ENCODE measurements at regions not wholly inside any gene's neighbourhood (a gene's known extent, or its start where the extent isn't known, plus 50 kb on each side); places are given as distances from the start of the nearest gene placed in this dataset.

DNA sequence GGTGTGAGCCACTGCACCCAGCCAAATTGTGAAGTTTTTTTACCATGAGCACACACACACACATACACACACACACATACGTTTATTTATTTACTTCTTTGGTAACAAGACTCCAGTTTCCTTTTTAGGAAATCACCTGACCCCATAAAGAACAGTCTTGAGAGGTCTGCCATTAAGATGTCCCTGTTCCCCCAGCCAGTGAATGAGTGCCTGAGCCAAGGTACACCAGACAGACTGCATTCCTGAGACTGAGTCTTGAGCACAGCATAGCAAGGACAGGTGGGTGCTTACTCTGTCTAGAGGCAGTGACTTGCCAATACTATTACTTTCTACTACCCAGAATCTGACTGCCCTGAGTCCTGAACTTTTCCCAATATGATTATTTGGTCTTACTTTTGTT, 167.2 kb upstream of the SATB2 start:
- DNase-seq: no peak

GRCh38 chr2:199612509-199613130, 154.9 kb upstream of the SATB2 start:
- no peak for DNase-seq

DNA sequence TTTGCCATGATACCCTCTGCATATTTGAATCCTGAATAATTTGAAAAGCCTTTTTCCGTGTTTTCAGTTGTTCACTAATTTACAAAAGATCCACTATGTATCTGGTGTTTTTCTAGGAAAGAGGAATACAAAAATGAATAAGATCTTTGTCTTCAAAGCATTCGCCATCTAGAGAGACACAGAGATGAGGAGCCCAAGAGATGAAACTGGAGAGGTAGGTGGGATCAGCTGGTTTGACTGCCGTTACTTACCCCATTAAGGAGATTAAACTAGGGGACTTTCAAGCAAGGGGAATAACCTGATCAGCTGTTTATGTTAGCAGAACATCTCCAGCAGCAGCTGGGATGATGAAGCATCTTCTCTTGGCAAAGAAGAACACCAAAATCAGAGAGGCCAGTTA, 150.2 kb upstream of the SATB2 start:
- DNase-seq: no peak

GRCh38 chr2:199606193-199606780, 148.5 kb upstream of the SATB2 start:
- no peak for DNase-seq

- DNase-seq: no peak
Observed at GRCh38 chr2:199603721-199604291, 146.1 kb upstream of the SATB2 start.

DNA sequence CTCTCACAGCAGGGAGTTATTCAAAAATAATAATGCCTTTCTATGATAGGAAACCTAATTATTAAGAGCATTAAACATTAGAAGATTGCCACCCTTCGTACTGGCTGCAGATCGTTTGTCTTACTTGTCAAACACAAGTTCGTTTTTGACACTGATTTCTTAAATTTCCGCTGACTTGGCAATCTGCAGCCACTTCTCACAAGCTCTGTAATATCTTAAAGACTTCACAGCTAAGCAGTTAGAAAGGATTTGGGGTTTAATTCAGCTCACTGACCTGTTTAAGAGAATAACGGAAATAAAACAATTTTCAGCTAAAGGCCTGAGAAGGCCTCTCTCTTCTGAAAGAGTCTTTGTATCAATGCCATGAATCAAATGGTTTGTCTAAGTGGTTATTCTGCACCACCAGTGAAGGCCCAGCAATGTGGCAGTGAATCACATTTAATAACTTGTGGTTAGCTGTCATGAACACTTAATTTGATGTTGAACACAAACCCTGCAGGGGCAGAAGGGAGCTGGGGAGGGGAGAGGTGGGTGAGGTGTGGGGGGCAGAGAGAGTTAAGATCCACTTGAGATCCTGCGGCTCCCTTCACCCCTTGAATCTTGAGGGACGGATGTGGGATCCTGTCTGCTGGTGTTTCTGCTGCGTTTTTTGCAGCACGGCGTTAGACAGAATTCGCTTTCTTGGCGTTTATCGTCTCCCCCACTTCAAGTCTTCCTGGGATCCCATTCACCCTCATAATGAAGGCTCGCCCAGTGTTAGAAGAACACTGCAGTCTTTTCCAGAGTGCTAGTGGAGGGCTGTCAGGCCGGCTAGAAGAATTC, 145.4 kb upstream of the SATB2 start:
- no peak for DNase-seq

- peak; percentile 35 for DNase-seq
Observed at GRCh38 chr2:199602271-199602895, 144.6 kb upstream of the SATB2 start.

DNA sequence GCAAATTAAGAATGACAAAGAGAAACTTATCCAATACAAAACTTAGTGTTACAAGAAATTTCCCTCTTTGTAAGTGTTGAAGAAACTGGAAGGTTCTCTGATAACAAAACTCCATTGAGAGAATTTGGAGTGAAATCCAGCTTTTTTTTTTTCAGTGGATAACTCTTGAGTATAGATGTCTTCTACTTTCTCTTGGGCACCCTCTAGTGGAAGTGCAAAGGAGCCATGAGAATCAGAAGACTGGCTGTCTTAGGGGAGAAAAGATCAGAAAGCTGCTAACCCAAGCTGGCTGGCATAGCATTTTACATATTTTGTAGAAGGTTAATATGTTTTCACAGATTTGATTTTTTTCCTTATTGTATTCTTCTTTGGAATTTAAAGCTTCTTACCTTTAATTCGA, 138.8 kb upstream of the SATB2 start:
- peak; percentile 45 for DNase-seq

DNA sequence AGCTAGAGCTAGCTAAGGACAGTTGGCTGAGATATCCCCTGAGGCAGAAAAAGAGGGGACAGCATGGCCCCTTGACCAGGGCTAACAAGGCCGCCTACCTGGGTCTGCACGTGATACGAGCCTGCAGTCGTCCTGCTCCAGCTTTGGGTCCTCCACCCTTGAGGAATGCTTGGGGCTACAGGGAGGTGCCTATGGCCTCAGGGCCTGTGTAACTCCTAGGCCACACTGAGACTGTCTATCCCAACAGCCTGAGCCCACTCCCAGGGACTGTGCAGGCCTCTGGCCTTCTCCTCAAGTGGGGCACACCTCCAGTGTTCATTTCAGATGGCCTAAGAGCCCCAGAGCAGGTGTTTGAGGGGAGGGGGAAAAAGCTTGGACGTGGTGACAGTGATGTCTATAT, 136.7 kb upstream of the SATB2 start:
- DNase-seq: no peak

GRCh38 chr2:199591826-199592225, 134.1 kb upstream of the SATB2 start:
- DNase-seq: no peak

GRCh38 chr2:199590321-199591203, 132.8 kb upstream of the SATB2 start:
- peak; percentile 43 for DNase-seq

DNA sequence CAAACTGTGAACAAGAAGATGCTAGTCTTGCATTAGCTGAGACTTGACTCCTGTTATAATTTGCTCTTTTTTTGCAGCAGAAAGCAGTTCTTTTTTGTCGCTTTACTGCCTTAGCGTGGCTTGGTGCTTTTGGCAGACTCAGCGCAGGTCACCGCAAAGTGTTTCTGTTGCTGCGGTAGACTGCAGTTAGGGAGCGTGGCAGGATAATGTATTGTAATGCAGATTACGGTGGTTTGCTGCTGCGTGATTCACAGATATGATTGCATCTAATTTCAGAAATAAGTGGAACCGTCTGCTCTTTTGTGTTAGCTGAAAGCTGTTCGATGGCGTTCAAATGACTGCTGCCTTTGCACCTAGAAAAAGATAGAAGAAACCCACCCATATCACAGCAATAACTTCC, 131.6 kb upstream of the SATB2 start:
- no peak for DNase-seq

DNA sequence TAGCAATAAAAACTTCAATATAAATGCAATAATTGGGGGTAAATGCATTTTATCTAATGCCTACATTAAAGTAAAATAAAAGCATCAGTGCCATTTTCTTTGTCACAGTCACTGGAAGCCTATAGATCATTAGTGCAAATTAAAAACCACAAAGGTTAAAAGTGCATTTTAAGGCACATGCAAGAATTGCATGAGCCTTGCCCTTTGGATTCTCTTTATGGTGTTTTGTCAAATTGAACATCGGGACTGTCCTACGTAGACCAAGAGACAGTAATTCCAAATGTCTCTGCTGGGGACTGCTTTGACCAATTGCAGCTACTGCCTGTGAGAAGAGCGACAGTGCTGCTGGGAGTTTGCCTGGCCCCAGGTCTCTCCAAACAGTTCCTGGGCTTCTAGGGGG, 130.3 kb upstream of the SATB2 start:
- DNase-seq: no peak

DNA sequence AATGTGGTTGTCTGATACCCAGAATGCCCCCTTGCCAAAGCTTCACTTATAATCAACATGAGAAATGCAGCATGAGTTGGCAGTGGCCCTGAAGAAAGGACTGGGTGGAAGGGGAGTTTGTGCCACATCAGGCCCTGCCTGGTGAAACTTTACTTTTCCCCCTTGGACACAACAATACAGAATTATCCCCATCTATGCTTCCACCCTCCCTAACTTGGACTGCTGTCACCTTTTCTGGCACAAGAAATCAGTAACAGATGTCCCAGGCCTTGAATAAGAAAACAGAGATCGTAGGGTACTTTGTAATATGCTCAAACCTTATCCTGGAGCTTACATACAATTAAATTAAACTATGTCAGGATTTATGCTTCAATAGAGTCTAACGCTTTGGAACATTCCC, 128.9 kb upstream of the SATB2 start:
- no peak for DNase-seq

GRCh38 chr2:199583676-199584075, 125.9 kb upstream of the SATB2 start:
- DNase-seq: no peak

DNA sequence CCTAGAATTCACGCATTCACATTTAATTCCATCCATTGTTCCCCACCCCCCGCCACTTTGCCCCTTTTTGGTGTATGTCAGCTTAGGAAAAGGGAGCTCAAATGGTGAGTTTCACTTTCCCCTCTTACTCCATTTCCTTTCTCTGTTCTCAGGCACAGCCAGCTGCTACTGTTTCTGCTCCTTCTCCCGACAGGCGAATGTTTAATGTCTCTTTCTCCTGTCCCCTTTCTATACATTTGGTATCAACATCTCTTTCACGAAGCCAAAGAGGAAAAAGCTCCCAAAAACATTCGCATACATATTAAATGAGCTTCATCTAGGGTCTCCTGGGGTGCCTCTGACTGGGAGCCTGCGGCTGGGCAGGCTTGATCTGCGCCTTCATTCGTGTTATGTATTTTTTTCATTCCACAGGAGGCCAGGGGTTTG, 124.2 kb upstream of the SATB2 start:
- DNase-seq: no peak

GRCh38 chr2:199581408-199581807, 123.7 kb upstream of the SATB2 start:
- DNase-seq: peak; percentile 33

DNA sequence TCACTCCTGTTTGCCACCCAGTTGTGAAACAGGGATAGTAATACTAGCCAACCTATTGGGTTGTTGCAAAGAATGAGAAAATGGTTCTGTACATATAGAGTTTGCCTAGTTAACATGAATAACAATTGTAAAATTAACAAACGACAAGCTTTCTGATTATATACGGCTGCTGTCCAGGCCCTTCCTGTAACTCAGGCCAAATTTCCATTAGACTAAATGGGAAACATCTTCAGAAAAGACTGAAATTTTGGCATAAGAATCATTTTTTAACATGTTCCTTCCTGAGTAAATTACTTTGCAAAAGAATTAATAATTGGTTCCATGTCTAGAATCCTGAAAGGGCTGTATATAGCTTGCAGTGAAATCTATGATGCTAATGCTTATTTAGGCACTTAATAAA, 117.7 kb upstream of the SATB2 start:
- DNase-seq: no peak

DNA sequence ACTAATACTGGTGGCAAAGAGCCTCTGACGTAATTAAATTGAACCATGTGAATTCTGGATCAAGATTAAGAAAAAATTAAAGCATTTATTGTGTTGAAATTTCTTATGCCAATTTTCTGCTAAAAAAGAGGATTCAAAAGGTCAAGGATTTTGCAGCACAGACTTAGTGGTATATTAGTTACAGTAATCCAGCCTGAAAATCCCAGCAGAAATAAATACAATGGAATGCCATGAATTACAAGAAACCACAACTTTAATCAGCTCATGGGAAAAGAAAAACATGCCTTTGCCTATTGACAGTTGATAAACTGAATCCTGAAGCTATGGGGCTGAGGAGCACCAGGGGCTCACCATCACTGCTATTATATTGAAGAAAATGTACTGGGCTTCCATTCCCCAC, 114.8 kb upstream of the SATB2 start:
- no peak for DNase-seq

GRCh38 chr2:199570934-199571333, 113.2 kb upstream of the SATB2 start:
- DNase-seq: no peak

- no peak for DNase-seq
Observed at GRCh38 chr2:199569336-199569735, 111.6 kb upstream of the SATB2 start.

DNA sequence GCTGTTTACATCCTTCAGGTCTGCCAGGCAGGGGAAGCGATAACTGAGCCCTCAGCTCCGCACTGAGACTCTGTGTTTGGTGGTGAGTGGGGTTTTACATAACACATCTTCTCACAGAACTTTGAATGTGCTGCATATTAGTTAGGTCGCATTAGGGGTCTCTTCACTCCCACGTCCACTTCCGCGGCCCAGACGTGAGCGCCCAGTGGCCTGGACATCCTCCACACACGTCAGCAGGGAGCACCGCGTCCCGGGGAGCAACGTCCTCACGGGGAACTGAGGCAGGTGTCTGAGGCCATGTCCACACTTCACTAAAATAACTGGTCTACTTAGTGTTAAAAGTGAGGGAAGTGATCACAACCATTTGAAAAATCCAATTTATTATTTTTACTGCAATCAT, 100.4 kb upstream of the SATB2 start:
- no peak for DNase-seq

Measured in NCI-H1105 treated with DMSO at 0.1 percent for 48 hours (cell line).